BE2C (cell line): ENCODE measurements at regions not wholly inside any gene's neighbourhood (a gene's known extent, or its start where the extent isn't known, plus 50 kb on each side); places are given as distances from the start of the nearest gene placed in this dataset.

Experiments
- DNase-seq: peaks from one replicate; pipeline ENCODE4 v3.0.0-alpha.2; 2020
- H3K27me3 ChIP-seq: fragments of 250-450 bp; sonication (Bioruptor Pico); 2 replicates; pipeline ENCODE4 v1.5.1; 2020; ENCODE audit warnings: mild to moderate bottlenecking
- H3K36me3 ChIP-seq: fragments of 250-450 bp; sonication (Bioruptor Pico); 2 replicates; pipeline ENCODE4 v1.5.1; 2020; ENCODE audit warnings: mild to moderate bottlenecking
- H3K4me1 ChIP-seq: fragments of 250-450 bp; sonication (Bioruptor Pico); 2 replicates; pipeline ENCODE4 v1.5.1; 2020
- H3K4me3 ChIP-seq: 2 replicates; pipeline ENCODE4 v1.5.1; 2011; ENCODE audit warnings: low read depth, low read length
- H3K9me3 ChIP-seq: fragments of 250-450 bp; sonication (Bioruptor Pico); 2 replicates; pipeline ENCODE4 v1.5.1; 2020
- TF ChIP-seq, protein P1 (sequence below): IDR thresholded peaks from 2 replicates; pipeline ENCODE4 v1.5.1; 2012; ENCODE audit warnings: mild to moderate bottlenecking, low read depth, low read length

- Histone ChIP-seq H3K4me3 (no peak overlapping the region), H3K9me3 (no peaks in the 10 kb centered on the region), H3K27me3 (no peaks in the 10 kb centered on the region), H3K4me1 (no peaks in the 10 kb centered on the region), H3K36me3 (no peaks in the 10 kb centered on the region)
- TF ChIP-seq, protein P1, sequence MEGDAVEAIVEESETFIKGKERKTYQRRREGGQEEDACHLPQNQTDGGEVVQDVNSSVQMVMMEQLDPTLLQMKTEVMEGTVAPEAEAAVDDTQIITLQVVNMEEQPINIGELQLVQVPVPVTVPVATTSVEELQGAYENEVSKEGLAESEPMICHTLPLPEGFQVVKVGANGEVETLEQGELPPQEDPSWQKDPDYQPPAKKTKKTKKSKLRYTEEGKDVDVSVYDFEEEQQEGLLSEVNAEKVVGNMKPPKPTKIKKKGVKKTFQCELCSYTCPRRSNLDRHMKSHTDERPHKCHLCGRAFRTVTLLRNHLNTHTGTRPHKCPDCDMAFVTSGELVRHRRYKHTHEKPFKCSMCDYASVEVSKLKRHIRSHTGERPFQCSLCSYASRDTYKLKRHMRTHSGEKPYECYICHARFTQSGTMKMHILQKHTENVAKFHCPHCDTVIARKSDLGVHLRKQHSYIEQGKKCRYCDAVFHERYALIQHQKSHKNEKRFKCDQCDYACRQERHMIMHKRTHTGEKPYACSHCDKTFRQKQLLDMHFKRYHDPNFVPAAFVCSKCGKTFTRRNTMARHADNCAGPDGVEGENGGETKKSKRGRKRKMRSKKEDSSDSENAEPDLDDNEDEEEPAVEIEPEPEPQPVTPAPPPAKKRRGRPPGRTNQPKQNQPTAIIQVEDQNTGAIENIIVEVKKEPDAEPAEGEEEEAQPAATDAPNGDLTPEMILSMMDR: no peak
- no peak for DNase-seq
Measured at GRCh38 chr4:105042451-105042850, 104.2 kb upstream of the TET2 start.

- DNase-seq: no peak
- Histone ChIP-seq H3K27me3 (no peaks in the 10 kb centered on the region), H3K4me1 (no peaks in the 10 kb centered on the region), H3K36me3 (no peaks in the 10 kb centered on the region), H3K4me3 (no peak overlapping the region), H3K9me3 (no peaks in the 10 kb centered on the region)
- TF ChIP-seq, protein P1: no peak
Measured at GRCh38 chr4:105050896-105051295, 95.8 kb upstream of the TET2 start.

DNA sequence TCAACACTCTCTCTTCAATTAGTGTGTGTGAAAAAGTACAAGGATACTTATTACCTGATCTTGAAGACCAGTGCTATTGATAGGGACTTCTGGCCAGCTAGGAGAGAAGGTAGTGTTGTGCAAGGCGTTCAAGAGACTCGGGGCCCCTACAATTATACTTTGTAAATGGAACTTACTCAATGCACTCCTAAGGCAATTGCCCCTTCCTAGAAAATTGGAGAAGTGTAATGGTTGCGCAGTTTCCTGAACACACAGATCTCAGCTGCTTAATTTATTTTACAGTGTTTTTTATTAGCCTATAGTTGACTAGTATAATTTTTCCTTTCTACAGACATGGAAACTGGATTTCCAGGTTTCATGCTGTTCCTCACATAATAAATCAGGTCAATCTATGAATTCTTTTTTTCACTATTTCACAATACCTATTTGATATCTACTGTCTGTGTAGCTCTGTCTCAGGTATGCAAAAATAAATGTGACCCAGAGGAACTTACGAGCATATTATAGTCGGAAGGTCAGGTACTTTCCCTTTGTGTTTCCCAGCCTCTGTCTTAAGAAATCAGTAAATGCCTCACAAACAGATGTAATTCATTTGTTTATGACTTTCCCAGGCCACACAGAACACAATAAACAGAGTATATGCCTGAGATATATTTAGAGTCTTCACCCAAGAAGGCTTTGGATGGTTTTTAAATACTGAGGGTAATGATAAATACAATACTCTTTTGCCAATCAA is 89.1 kb upstream of the TET2 start:
- Histone ChIP-seq H3K36me3 (no peaks in the 10 kb centered on the region), H3K4me3 (no peak overlapping the region), H3K27me3 (no peaks in the 10 kb centered on the region), H3K4me1 (peaks cover 3% of the 10 kb centered on the region), H3K9me3 (no peaks in the 10 kb centered on the region)
- no peak for DNase-seq
- TF ChIP-seq, protein P1: no peak

GRCh38 chr4:105058177-105058812 is 88.4 kb upstream of the TET2 start:
- TF ChIP-seq, protein P1: no peak
- H3K4me1 ChIP-seq: peaks cover 3% of the 10 kb centered on the region
- DNase-seq: no peak
- H3K36me3 ChIP-seq: no peaks in the 10 kb centered on the region
- H3K27me3 ChIP-seq: no peaks in the 10 kb centered on the region
- no peaks in the 10 kb centered on the region for H3K9me3 ChIP-seq
- H3K4me3 ChIP-seq: no peak overlapping the region

DNA sequence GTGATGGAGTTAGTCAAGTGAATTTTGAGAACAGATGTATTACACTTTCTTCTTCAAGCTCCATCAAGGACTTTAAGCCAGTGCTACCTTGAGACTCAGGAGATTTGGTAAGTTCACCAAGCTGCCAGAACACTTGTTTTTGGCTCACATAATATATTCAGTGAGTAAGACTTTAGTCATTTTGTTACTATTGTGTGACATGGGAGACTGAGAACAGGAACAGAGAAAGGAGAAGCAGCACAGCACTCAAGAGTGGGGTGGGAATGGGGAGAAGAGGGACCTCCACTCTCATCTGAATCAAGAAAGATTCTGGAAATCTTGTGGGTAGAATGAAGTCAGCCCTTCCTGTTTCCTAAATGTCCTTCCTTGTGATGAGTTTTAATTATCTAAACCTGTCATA is 87.3 kb upstream of the TET2 start:
- TF ChIP-seq, protein P1: no peak
- H3K4me1 ChIP-seq: peaks cover 3% of the 10 kb centered on the region
- H3K27me3 ChIP-seq: no peaks in the 10 kb centered on the region
- no peaks in the 10 kb centered on the region for H3K9me3 ChIP-seq
- H3K4me3 ChIP-seq: no peak overlapping the region
- H3K36me3 ChIP-seq: no peaks in the 10 kb centered on the region
- no peak for DNase-seq

- H3K4me3 ChIP-seq: no peak overlapping the region
- TF ChIP-seq, protein P1: no peak
- peaks cover 3% of the 10 kb centered on the region for H3K4me1 ChIP-seq
- DNase-seq: no peak
- no peaks in the 10 kb centered on the region for H3K27me3 ChIP-seq
- no peaks in the 10 kb centered on the region for H3K9me3 ChIP-seq
- H3K36me3 ChIP-seq: no peaks in the 10 kb centered on the region
Measured at GRCh38 chr4:105060628-105061027, 86.0 kb upstream of the TET2 start.
